SHP77 (cell line): ENCODE measurements at regions not wholly inside any gene's neighbourhood (a gene's known extent, or its start where the extent isn't known, plus 50 kb on each side); places are given as distances from the start of the nearest gene placed in this dataset.
"Not testable (repeated sequence)": the region's sequence is repeated elsewhere in the genome, so short reads cannot be mapped to it uniquely, and the experiment has no call there.

Experiments used
- DNase-seq, 2 experiments: peaks; one replicate each; lab custom pipeline; 2025; lab: John Stamatoyannopoulos, UW

DNA sequence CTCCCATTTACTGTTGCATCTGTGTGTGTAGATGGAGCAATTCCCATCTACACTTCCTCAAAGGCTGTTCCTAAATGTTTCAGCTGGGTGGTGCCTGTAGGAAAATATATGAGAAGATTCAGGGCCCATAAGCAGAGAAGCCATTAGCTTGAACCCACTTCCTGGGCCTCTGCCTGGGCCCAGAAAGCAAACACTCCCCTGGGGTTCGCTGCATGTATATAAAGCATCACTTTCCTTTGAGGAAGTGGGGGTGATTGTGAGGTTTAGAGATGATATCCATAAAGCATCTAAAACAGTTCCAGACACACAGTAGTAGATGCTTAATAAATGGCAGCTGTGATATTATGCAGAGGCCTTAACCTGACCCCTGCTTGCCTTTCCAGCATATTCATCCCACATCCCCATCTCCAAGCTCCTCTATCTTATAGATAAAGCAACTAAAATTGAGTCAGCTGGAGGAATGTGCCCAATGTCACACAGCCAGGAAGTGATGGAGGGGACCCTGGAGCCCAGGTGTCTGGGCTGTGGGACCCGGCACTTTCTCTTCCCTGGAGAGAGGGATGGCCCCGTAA is 280.0 kb upstream of the CRY1 start:
- no peak for DNase-seq

DNA sequence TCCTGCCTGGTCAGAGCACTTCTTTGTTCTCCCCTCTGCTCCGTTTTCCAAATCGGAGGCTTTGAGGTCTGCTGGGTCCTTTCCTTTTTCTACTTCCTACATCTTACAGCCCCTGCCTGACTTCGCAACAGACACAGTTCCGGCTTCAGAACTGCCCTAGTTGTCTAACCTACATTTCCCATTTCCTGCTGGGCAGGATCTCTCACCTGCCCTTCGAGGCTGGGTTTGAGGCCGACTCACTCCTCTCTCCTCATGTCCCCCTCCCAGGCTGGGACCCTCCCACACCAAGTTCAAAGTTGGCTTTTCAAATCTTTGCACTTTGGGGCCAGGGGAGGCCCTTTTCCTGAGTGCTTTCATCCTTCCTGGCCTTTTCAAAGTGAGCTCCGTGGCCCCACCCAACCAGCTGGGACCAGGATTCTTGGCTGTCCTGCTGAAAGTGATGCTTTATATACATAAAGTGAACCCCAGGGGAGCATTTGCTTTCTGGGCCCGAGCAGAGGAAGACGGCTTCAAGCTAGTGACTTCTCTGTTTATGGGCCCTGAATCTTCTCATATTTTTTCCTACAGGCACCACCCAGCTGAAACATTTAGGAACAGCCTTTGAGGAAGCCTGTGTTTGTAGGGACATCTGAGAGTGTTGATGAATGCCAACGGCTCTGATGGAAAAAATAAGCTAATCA is 281.0 kb upstream of the CRY1 start:
- no peak for DNase-seq

DNA sequence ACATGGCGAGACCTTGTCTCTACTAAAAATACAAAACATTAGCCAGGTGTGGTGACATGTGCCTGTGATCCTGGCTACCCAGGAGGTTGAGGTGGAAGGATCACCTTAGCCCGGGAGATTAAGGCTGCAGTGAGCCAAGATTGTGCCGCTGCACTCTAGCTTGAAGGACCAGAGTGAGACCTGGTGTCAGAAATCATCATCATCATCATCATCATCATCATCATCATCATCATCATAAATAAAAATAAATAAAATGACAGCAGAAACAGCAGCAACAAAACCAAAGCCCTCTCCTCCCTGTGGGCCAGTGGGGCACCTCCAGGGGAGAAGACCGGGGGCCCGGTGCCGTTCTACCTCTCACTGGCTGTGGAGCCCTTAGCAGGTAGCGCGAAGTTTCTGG is 281.9 kb upstream of the CRY1 start:
- no peak for DNase-seq

DNA sequence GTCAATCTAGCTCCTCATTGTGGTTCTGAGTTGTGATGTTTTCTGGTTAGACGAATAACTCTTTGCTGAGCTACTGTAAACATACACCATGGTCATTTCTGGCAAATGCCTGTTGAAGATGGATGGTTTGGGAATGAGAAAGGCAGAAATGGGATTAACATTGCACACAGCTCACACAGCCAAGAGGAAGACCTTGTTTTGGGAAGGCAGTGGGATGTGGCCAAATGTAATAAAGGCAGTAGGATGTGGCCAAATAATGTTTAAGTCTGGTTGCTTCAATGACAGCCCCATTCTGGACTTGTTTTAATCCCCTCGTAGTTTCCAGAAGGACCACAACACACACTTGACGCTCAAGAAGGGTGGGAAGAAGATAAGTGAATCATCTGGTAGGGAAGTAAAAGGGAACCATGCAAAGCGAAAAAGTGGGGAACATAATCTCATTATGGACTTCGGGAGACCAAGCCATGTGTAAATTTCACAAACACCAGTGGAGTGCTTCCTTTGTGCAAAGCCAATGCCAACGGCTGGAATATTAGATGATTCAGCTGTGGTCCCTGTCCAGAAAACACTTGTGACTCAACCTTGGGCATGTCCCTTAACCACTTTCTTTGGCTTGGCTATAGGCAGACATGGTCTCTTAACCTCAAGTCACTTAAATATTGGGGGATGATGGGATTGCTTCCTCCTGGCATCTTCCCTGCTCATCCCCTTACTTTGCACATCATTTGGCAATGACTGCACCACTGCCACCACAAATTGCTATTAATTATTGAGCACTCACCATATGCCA is 284.4 kb upstream of the CRY1 start:
- no peak for DNase-seq

DNA sequence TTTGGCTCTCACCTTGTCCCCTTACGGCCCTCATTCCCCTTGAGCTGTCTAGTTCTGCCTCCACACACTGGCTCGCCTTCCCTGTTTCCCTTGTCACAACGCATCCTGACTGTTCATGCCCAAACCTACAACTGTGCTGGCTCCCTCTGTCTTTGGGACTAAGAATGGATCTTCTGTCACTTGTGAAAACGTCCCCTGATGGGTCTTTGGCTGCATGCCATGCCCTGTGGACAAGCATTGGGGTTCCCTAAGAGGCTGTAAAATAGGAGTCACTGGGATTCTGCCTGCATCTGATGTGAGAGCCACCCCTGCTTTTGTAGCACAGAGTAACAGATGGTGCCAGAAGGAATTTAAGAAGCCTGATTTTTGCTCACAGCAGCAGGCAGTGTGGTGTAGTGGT is 285.3 kb upstream of the CRY1 start:
- DNase-seq, result no peak

DNA sequence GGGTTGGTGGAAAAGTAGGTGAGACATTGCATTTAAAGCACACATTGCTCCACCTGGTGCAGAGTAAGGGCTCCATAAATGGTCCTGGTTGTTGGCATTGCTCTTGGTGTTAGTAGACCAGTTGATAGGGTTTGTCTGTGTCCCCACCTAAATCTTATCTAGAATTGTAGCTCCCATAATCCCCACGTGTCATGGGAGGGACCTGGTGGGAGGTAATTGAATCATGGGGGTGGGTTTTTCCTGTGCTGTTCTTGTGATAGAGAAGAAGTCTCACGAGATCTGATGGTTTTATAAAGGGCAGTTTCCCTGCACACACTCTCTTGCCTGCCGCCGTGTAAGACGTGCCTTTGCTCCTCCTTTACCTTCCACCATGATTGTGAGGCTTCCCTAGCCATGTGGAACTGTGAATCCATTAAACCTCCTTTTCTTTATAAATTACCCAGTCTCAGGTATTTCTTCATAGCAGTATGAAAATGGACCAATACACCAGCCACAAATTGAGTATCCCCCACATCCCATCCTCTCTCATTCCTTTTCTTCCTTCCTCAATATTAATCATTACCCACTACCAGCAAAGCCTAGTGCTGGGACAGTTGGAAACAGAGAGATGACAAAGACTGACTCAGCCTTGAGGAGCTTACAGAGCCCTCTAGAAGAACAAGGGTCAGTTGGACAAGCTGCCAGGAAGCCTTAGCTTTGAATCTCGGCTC is 285.9 kb upstream of the CRY1 start:
- DNase-seq, result not testable (repeated sequence)

DNA sequence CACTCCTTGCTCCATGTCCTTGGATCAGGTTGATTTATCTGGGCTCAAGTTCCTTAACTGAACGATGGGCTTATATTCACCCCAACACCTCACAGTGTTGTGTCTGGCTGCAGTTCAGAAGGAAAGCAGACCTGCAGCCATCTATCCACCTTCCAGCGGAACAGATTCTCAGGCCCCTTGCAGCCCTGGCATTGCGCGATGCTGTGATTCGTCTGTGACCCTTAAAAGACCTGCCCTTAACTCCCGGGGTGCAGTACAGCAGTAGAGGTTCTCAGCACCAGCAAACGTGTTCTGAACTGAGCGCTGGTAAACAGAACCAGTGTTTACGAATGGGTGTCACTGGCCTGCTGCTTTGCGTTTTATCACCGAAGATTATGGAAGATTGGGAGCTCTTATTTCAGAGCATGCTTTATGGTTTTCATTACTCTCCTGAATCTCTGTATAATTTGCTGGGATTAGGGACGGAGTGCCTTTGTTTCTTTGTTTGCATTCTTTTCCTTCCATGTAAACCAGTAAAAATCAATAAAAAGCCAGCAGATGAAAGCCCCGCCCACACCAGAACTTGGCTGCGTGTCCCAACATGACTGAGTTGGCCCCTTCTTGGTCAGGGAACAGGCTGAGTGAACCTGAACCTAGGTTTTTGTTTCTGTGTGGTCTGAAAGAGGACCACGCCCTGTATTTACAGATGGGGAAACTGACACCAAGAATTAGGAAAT is 286.7 kb upstream of the CRY1 start:
- DNase-seq, result no peak

DNA sequence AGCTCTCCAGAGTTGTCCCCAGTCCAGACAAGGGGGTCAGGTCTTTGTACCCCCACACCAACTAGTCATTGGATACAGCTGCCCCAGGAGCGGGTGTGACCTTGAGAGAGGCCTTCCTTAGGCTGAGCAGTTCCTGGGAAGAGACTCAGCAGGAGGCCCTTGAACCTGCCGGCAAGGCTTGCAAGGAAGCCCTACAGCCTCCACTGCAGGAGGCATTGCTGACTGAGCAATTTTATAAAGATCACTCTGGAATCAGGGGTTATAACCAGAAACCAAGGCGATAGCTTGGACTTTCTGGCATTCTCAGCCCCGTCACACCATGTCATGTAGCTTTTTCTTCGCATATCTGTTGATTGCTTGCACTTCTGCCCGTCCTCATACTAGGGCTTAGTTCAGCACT is 291.3 kb upstream of the CRY1 start:
- no peak for DNase-seq

DNA sequence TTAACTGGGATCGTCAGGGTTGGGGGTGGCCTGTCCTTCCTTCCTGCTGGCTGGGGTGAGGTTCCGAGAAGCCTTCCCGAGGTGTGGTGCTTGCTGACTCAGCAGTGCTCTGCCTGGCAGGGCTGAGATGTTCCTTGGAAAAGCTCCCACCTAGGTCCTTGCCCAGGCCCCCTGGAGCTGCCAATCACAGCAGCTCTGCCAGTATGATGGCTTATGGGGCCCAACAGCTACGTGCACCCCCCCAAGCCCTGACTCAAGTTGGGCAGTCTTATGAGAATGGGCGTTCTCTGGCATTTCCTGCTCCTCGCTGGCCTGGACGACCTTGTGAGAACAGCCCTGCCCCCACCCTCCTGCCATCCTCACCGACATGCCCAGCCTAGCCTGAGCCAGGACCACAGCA is 292.2 kb upstream of the CRY1 start:
- DNase-seq, result no peak

DNA sequence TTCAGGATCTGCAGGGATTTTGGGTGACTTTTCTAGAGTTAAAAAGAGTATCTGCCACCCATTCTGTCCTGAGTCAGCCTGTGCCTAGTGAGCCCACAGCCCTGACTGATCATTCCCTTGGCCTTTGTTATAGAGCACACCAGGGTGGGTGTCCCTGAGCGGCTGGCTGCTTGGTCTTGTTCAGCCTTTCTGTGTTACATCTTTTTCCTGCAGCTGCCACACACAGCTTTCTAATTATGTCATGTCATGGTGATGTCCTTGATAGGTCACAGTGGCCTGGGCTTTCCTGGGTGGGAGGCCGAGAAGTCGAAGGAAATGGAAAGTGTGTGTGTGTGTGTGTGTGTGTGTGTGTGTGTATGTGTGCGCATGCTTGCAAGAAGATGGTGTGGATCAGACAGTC is 293.2 kb upstream of the CRY1 start:
- DNase-seq, result no peak

DNA sequence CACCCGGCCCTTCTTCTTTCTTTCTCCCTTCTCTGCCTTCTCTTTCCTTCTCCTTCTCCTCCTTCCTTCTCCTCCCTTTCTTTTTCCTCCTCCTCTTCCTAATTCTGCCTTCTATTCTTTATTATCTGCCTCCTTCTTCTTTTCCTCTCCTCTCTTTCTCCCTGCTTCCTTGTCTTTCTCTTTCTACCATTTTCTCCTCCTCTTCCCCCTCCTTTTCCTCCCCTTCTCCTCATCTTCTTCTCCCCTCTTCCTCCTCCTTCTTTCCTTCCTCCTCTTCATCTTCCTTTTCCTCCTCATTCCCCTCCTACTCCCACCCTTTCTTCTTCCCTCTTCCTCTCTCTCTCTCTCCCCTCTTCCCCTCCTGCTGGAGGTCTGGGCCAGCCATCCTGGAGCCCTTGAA is 294.9 kb upstream of the CRY1 start:
- DNase-seq, result no peak

DNA sequence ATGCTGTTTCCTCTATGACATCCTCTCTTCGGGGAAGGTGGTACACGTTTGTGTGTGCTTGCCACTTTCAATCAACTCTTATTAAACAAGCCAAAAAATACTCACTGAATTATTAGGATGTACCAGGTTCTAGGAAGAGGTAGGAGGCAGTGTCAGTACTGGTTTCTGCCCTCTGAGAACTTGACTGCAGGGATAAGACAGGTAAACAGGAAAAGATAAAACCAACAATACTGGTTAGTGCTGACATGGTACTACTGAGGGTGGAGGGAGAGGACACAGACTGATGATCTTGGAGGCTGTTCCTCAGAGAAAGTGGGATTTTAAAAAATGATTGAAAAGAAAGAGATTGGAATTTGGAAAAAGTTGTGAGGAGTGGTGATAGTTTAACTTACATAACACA is 295.2 kb upstream of the PWP1 start:
- DNase-seq, result no peak

DNA sequence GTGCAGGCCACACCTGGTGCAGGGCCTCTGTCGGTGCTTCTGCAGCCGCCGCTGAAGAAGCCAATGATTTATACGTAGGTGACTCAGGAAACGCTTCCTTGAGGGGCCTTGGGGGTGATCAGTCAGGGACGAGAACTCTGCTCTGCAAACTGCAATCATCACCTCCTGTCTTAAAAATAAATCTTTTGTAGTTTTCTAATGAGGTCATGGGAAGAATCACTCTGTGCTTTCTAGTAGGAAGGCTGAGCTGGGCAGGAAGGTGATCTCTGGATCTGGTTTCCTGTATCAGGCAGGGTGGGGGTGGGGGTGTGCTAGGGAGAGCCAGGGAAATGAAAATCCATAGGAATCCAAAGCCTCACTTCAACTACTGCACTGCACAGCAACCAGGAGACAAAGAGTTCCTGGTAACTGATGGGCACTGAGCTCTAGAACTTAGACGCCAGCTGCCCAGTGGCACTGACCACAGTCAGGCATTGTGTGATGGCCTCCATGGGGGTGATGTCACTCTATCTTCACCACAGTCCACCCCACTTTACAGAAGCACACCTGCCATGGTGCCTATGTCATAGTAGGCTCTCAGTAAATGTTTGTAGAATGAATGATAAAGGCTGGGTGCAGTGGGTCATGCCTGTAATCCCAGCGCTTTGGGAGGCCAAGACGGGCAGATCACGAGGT is 292.4 kb upstream of the PWP1 start:
- no peak for DNase-seq

DNA sequence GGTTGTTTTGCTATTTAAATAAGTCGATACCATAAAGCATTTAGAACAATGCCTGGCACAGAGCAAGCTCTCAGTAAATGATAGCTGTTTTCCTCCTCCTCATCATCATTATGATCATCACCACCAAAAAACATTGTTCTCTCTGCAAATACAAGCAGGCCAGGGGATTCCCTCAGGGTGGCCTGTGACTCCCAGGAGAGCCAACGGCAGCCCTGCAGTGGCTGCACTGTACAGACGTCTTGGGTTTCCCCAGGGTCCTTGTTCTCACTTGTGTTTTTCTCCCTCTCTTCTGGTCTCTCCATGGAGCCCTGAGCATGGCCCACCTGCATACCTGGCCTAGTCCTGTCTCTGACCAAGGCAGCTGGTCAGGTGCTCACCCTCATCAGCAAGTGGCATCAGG is 290.9 kb upstream of the PWP1 start:
- DNase-seq, result no peak

DNA sequence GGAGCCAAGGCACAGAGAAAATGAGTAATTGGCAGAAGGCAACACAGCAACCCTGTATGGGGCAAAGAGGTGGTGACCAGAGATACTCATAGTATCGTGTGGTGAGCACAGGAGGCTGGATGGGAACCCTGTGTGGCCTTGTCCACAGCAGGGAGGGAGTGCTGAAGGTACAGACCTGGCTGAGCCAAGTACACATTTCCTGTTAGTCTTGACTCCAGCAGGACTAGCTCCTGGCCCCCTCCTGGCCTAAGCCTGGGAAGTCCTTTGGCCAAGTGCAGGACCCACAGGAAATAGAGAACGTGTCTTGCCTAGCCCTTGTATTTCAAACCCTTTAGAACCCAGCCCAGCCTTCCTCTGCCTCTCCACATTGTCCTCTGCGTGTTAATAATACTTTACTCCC is 289.8 kb upstream of the PWP1 start:
- DNase-seq, result no peak

DNA sequence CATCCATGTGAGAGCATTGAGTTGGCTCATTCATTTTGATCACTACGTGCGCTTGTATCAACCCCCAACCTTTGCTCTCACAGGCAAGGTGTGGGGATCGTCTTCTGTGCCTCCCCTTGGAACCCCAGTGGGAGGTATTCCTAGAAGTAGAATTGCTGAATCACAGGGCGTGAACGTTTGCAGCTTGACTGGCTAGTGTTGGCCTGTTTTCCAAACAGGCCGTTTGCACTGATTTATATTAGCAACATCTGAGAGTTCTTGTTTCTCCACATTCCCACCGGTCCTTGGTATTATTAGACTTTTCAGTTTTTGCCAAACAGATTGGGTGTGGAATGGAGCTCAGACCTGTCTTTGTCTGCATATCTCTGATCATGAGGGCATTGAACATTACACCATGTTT is 288.6 kb upstream of the PWP1 start:
- DNase-seq, result no peak

DNA sequence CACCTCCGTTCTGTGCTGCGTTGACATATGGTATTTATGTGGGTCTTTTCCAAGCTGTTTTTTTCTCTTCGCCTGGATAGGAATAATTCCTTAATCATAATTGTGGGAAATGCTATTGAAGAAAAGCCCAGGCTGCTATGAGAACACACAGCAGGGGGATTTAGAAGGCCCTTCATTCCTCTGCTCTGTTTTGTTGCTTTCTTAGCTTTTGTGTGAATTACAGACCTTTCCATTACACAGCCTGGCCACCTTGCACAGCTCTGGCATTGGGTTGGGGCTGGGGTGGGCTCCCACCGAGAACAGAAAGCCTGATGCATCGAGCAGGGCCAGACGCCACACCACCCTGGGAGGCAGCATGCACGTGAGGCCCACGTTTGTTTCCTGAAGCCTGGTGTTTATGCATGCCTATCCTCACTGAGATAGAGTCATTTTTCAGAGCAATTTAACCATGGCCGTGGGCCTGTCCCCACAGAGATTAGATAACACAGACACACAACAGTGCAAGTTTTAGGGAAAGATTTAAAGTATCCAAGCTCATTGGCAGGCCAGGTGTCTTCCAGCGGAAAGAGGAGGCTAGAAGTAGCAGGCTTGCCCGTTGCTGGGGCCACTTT is 287.6 kb upstream of the PWP1 start:
- DNase-seq, result no peak

DNA sequence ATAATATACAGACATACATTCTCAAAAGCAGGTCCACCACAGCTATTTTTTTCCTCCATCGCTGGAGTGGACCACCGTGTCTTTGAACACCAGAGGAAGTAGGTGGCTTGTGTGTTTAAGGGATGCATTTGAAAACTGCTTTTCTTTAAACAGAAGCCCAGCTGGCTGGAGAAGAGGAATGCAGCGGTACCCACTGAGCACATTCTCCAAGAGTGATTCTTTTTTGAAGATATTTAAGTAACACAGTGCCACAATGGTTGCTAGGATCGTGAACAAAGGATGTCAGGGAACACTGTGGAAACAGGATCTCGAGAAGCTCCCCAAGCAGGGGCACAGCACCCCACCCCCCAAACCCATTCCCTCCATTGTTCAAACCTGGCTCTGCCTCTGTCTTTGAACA is 286.6 kb upstream of the PWP1 start:
- DNase-seq, result no peak

DNA sequence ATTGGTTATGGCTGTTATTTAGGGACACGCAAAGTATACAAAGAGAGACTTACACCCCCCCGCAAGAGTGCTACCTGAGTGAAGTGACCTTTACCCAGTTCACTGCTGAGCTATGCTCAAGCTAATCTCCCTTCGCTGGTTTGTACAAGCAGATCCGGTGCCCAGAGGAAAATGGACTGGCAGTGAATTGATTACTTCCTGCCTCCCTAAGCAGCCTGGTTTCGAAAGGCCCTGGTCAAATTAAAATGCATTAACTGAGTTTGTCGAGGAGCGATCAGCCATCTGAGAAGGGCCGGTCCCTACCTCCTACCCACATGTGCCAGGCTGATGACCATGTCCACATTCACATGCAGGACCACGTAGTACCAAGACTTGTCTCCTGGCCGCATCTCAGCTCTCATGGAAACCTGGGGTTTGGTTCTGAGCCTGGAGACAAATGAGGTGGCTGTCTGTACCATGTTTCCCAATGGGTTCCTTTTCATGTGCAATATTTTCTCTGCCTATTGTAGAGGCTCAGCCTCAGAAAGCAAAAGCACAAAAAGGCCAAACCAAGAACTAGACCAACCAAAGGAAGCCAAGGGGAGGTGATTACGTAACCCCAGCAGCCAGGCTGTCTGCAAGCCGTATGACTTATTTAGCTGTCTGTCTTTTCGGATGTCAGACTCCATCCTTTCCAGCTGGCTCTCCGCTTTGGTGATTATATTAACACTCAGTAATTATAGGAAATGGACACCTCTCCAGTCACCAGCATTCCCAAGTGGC is 284.7 kb upstream of the PWP1 start:
- DNase-seq, result no peak
